Neuronal stem cell (in vitro differentiated cells): ENCODE measurements at regions not wholly inside any gene's neighbourhood (a gene's known extent, or its start where the extent isn't known, plus 50 kb on each side); places are given as distances from the start of the nearest gene placed in this dataset.

Experiments
- DNase-seq: peaks from one replicate; pipeline ENCODE4 v3.0.0-alpha.2; 2013; ENCODE audit warnings: low spot score
- H2AFZ ChIP-seq: one replicate; pipeline ENCODE4 v1.6.1; 2013; ENCODE audit warnings: mild to moderate bottlenecking, low read length, inconsistent platforms
- H2AK5ac ChIP-seq: 2 replicates; pipeline ENCODE4 v1.6.1; 2013; ENCODE audit warnings: low read depth, mild to moderate bottlenecking, inconsistent platforms, low read length, moderate library complexity, mixed read lengths
- H2BK120ac ChIP-seq: 2 replicates; pipeline ENCODE4 v1.6.1; 2013; ENCODE audit warnings: low read depth, mild to moderate bottlenecking, inconsistent platforms, low read length, moderate library complexity, mixed read lengths
- H2BK12ac ChIP-seq: one replicate; pipeline ENCODE4 v1.6.1; 2013; ENCODE audit warnings: low read length, inconsistent platforms
- H2BK15ac ChIP-seq: 2 replicates; pipeline ENCODE4 v1.6.1; 2013; ENCODE audit warnings: mild to moderate bottlenecking, low read length, inconsistent platforms, mixed read lengths
- H2BK5ac ChIP-seq: one replicate; pipeline ENCODE4 v1.6.1; 2013; ENCODE audit warnings: inconsistent platforms, mild to moderate bottlenecking, low read length, moderate library complexity
- H3K14ac ChIP-seq: one replicate; pipeline ENCODE4 v1.6.1; 2013; ENCODE audit warnings: low read length, inconsistent platforms
- H3K18ac ChIP-seq: 2 replicates; pipeline ENCODE4 v1.6.1; 2013; ENCODE audit warnings: low read length, inconsistent platforms
- H3K23ac ChIP-seq: 2 replicates; pipeline ENCODE4 v1.6.1; 2013; ENCODE audit warnings: low read depth, mild to moderate bottlenecking, mixed read lengths, low read length, inconsistent platforms; ENCODE audit not compliant: poor library complexity
- H3K27ac ChIP-seq: replicated peaks from 3 replicates; pipeline ENCODE4 v1.5.1; 2013; ENCODE audit warnings: low read length, inconsistent platforms
- H3K27me3 ChIP-seq, 3 experiments: 2 replicates each; pipeline ENCODE4 v1.6.1; 2013; ENCODE audit warnings: low read length in 3 of 3, mild to moderate bottlenecking in 2 of 3, inconsistent platforms in 1 of 3, low read depth in 1 of 3, mixed read lengths in 1 of 3, moderate library complexity in 1 of 3; ENCODE audit not compliant: control insufficient read depth in 3 of 3, insufficient read depth in 3 of 3
- H3K36me3 ChIP-seq, 2 donors: replicated peaks in 1 of 2; 2 replicates each; pipeline ENCODE4 v1.6.1; 2013; ENCODE audit warnings: low read length in 2 of 2; ENCODE audit not compliant: control insufficient read depth in 2 of 2, insufficient read depth in 2 of 2
- H3K4ac ChIP-seq: 2 replicates; pipeline ENCODE4 v1.6.1; 2013; ENCODE audit warnings: inconsistent platforms, mild to moderate bottlenecking, low read length, moderate library complexity
- H3K4me1 ChIP-seq, 2 donors: 1 replicate in 1 of 2; 2 replicates in 1 of 2; pipeline ENCODE4 v1.6.1; 2013; ENCODE audit warnings: low read length in 2 of 2, low read depth in 1 of 2; ENCODE audit not compliant: control insufficient read depth in 2 of 2, insufficient read depth in 1 of 2
- H3K4me2 ChIP-seq: one replicate; pipeline ENCODE4 v1.6.1; 2013; ENCODE audit warnings: mild to moderate bottlenecking, low read length, inconsistent platforms; ENCODE audit not compliant: insufficient read depth, poor library complexity, severe bottlenecking
- H3K4me3 ChIP-seq, 2 donors: 2 replicates each; pipeline ENCODE4 v1.5.1; 2013; ENCODE audit warnings: low read length in 2 of 2, mild to moderate bottlenecking in 2 of 2, inconsistent platforms in 1 of 2, moderate library complexity in 1 of 2
- H3K79me1 ChIP-seq: one replicate; pipeline ENCODE4 v1.6.1; 2013; ENCODE audit warnings: low read depth, mild to moderate bottlenecking, inconsistent platforms, low read length, moderate library complexity
- H3K9ac ChIP-seq: one replicate; pipeline ENCODE4 v1.6.1; 2013; ENCODE audit warnings: mild to moderate bottlenecking, low read depth, low read length, inconsistent platforms; ENCODE audit not compliant: poor library complexity
- H3K9me3 ChIP-seq, 2 donors: replicated peaks in 1 of 2; 2 replicates each; pipeline versions ENCODE3 to v1.6.1; 2013; ENCODE audit warnings: low read length in 2 of 2, mild to moderate bottlenecking in 2 of 2, inconsistent platforms in 1 of 2, low read depth in 1 of 2, mixed read lengths in 1 of 2, moderate library complexity in 1 of 2; ENCODE audit not compliant: control insufficient read depth in 2 of 2, insufficient read depth in 1 of 2
- H4K8ac ChIP-seq: one replicate; pipeline ENCODE4 v1.6.1; 2013; ENCODE audit warnings: low read depth, mild to moderate bottlenecking, inconsistent platforms, low read length, moderate library complexity
- H4K91ac ChIP-seq: one replicate; pipeline ENCODE4 v1.6.1; 2013; ENCODE audit warnings: low read length, low read depth, mild to moderate bottlenecking, inconsistent platforms; ENCODE audit not compliant: poor library complexity
- WGBS, 2 donors: extraction: QIAGEN DNeasy Blood & Tissue Kit; methylation state at CpG; one replicate each; pipeline ENCODE4 v1.1.7; 2013; ENCODE audit warnings: missing lambda C conversion rate in 2 of 2, mixed read lengths in 1 of 2; ENCODE audit not compliant: insufficient read length in 2 of 2, insufficient replicate concordance in 1 of 2; ENCODE audit errors: extremely low coverage in 2 of 2; 5-methylcytosine and 5-hydroxymethylcytosine counted together

- Histone ChIP-seq H2AK5ac (no peak overlapping the region), H3K27ac (no peak overlapping the region), H3K4ac (no peak overlapping the region), H3K9ac (no peak overlapping the region), H2BK15ac (no peak overlapping the region), H3K36me3 (no peaks in the 10 kb centered on the region), H2BK5ac (no peak overlapping the region), H3K14ac (no peak overlapping the region), H3K9me3 (no peaks in the 10 kb centered on the region), H3K4me3 (no peak overlapping the region), H4K8ac (no peak overlapping the region), H3K79me1 (no peaks in the 10 kb centered on the region), H2BK12ac (no peak overlapping the region), H3K23ac (no peak overlapping the region), H3K4me2 (no peak overlapping the region), H4K91ac (no peak overlapping the region), H3K18ac (no peak overlapping the region), H2AFZ (no peak overlapping the region), H3K27me3 (no peaks in the 10 kb centered on the region), H2BK120ac (no peak overlapping the region), H3K4me1 (no peaks in the 10 kb centered on the region)
- WGBS, 2 donors: no CpG with 5 or more reads among the region's 6 CpGs
- no peak for DNase-seq
Observed at GRCh38 chr6:148074291-148074690, 268.3 kb upstream of the SASH1 start.

DNA sequence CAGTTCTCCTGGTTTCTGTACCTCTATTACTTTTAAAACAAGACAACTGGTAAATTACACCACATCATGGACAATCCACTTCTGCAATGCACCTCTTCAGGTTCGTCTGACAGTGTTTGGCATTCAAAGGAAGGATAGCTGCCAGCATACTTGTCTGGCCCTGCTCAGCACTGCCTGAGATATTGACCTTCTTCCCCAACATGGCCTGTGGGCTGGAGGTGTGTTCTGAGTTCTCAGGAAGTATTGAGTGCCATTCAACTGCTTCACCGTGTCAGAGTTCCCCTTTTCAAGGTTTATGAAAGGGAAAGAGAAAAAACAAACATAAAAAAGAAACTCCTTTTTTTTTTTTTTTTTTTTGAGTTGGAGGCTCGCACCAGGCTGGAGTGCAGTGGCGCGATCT is 267.9 kb upstream of the SASH1 start:
- H2AK5ac ChIP-seq: no peak overlapping the region
- H3K9ac ChIP-seq: no peak overlapping the region
- H3K4ac ChIP-seq: no peak overlapping the region
- H3K4me2 ChIP-seq: no peak overlapping the region
- H2BK5ac ChIP-seq: no peak overlapping the region
- H2BK120ac ChIP-seq: no peak overlapping the region
- no peak overlapping the region for H3K14ac ChIP-seq
- no peak overlapping the region for H4K91ac ChIP-seq
- H3K18ac ChIP-seq: no peak overlapping the region
- DNase-seq: no peak
- H3K4me3 ChIP-seq: no peak overlapping the region
- no peaks in the 10 kb centered on the region for H3K4me1 ChIP-seq
- H4K8ac ChIP-seq: no peak overlapping the region
- H2BK15ac ChIP-seq: no peak overlapping the region
- no peaks in the 10 kb centered on the region for H3K36me3 ChIP-seq
- no CpG with 5 or more reads among the region's 5 CpGs for WGBS, 2 donors
- no peak overlapping the region for H2BK12ac ChIP-seq
- H3K79me1 ChIP-seq: no peaks in the 10 kb centered on the region
- no peak overlapping the region for H2AFZ ChIP-seq
- H3K9me3 ChIP-seq: no peaks in the 10 kb centered on the region
- H3K23ac ChIP-seq: no peak overlapping the region
- no peaks in the 10 kb centered on the region for H3K27me3 ChIP-seq
- no peak overlapping the region for H3K27ac ChIP-seq

DNA sequence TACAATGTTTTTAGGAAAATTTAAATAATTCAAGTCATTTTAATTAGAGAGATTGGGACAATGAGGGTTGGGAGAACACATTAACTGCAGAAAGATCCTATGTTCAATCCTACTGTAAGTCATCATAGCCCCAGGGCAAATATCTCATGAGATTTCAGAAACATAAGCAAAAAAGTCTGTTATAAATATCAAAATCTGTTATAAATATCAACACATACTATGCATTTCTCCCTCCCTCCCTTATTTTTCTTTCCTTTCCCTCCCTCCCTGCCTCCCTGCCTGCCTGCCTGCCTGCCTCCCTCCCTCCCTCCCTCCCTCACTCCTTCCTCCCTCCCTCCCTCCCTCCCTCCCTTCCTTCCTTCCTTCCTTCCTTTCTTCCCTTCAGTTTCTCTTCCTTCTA is 267.3 kb upstream of the SASH1 start:
- no peak overlapping the region for H3K18ac ChIP-seq
- H2BK5ac ChIP-seq: no peak overlapping the region
- no peak overlapping the region for H2BK120ac ChIP-seq
- H3K14ac ChIP-seq: no peak overlapping the region
- no peak overlapping the region for H3K27ac ChIP-seq
- H3K4ac ChIP-seq: no peak overlapping the region
- no peak overlapping the region for H2BK15ac ChIP-seq
- no peak overlapping the region for H2BK12ac ChIP-seq
- H3K4me1 ChIP-seq: no peaks in the 10 kb centered on the region
- H3K36me3 ChIP-seq: no peaks in the 10 kb centered on the region
- H4K91ac ChIP-seq: no peak overlapping the region
- no peak overlapping the region for H3K23ac ChIP-seq
- H2AFZ ChIP-seq: no peak overlapping the region
- H3K4me3 ChIP-seq: no peak overlapping the region
- H3K79me1 ChIP-seq: no peaks in the 10 kb centered on the region
- H2AK5ac ChIP-seq: no peak overlapping the region
- no peaks in the 10 kb centered on the region for H3K9me3 ChIP-seq
- no peaks in the 10 kb centered on the region for H3K27me3 ChIP-seq
- DNase-seq: no peak
- H3K4me2 ChIP-seq: no peak overlapping the region
- no peak overlapping the region for H4K8ac ChIP-seq
- no peak overlapping the region for H3K9ac ChIP-seq

DNA sequence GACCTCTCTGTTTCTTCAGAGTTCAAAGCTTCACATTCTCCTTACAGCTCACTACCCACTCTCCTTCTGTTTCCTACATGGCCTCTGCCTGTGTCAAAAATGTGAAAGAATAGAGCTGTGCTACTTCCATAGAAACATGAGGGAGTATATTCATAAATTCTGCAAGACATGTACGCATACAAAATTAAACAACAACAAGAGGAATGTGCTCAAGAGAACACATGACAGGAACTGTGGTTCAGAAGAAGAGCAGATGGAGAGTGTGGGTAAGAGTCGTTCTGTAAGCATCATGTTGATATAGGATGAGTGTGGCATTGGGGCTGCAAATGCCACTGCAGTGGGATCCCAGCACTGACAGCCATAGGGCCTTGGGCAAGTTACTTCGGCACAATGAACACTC is 266.6 kb upstream of the SASH1 start:
- no CpG with 5 or more reads among the region's 3 CpGs for WGBS, 2 donors
- H2AFZ ChIP-seq: no peak overlapping the region

More for the DNA sequence above, 266.6 kb upstream of the SASH1 start:
- no peak overlapping the region for H3K14ac ChIP-seq
- no peak overlapping the region for H3K4ac ChIP-seq
- H3K4me2 ChIP-seq: no peak overlapping the region
- no peaks in the 10 kb centered on the region for H3K9me3 ChIP-seq
- H3K4me3 ChIP-seq: no peak overlapping the region
- DNase-seq: no peak
- no peak overlapping the region for H2BK15ac ChIP-seq
- H3K27ac ChIP-seq: no peak overlapping the region
- no peak overlapping the region for H3K9ac ChIP-seq
- H4K91ac ChIP-seq: no peak overlapping the region
- H3K23ac ChIP-seq: no peak overlapping the region
- no peaks in the 10 kb centered on the region for H3K36me3 ChIP-seq
- no peak overlapping the region for H2AK5ac ChIP-seq
- H3K27me3 ChIP-seq: no peaks in the 10 kb centered on the region
- H2BK5ac ChIP-seq: no peak overlapping the region
- H3K4me1 ChIP-seq: no peaks in the 10 kb centered on the region
- no peaks in the 10 kb centered on the region for H3K79me1 ChIP-seq
- no peak overlapping the region for H2BK120ac ChIP-seq
- H3K18ac ChIP-seq: no peak overlapping the region
- no peak overlapping the region for H4K8ac ChIP-seq
- H2BK12ac ChIP-seq: no peak overlapping the region
